ENCODE measurements at regions not wholly inside any gene's neighbourhood (a gene's known extent, or its start where the extent isn't known, plus 50 kb on each side); places are given as distances from the start of the nearest gene placed in this dataset.

GRCh38 chr4:179123084-179123483 is 1680.8 kb upstream of the AGA start:
- Histone ChIP-seq H3K27ac (no peak overlapping the region), H3K4me3 (no peak overlapping the region), H3K4me1 (no peaks in the 10 kb centered on the region), H3K36me3 (ENCODE audit: low read depth, missing control alignments) (no peaks in the 10 kb centered on the region), H3K9me3 (no peaks in the 10 kb centered on the region), H3K27me3 (no peaks in the 10 kb centered on the region)
- TF ChIP-seq CTCF (IDR thresholded peaks at IDR 0.05) (no peak), POLR2A (IDR thresholded peaks at IDR 0.05) (no peak)
- 67 to 83% methylated on average over 2 of the region's 2 CpGs for WGBS, 2 donors
- DNase-seq = no peak
- intact Hi-C loops (cut with DNase I; ENCODE audit: low total_unique reads) = no loop called here

- no peak for DNase-seq
- H3K4me3 ChIP-seq = no peak overlapping the region
- no peak overlapping the region for H3K27ac ChIP-seq
- H3K27me3 ChIP-seq = no peaks in the 10 kb centered on the region
- H3K4me1 ChIP-seq = no peaks in the 10 kb centered on the region
- TF ChIP-seq CTCF (IDR thresholded peaks at IDR 0.05) (no peak), POLR2A (IDR thresholded peaks at IDR 0.05) (no peak)
- H3K9me3 ChIP-seq = no peaks in the 10 kb centered on the region
- no peaks in the 10 kb centered on the region for H3K36me3 ChIP-seq (ENCODE audit: low read depth, missing control alignments)
- WGBS, 2 donors = 70 to 75% methylated on average over 4 of the region's 4 CpGs
- intact Hi-C loops (cut with DNase I; ENCODE audit: low total_unique reads) = no loop called here
Observed at GRCh38 chr4:179124419-179124818, 1682.2 kb upstream of the AGA start.

- H3K9me3 ChIP-seq = no peaks in the 10 kb centered on the region
- no peak overlapping the region for H3K4me3 ChIP-seq
- no peak overlapping the region for H3K27ac ChIP-seq
- TF ChIP-seq POLR2A (IDR thresholded peaks at IDR 0.05) (no peak), CTCF (IDR thresholded peaks at IDR 0.05) (no peak)
- H3K4me1 ChIP-seq = no peaks in the 10 kb centered on the region
- no peaks in the 10 kb centered on the region for H3K27me3 ChIP-seq
- intact Hi-C loops (cut with DNase I; ENCODE audit: low total_unique reads) = no loop called here
- H3K36me3 ChIP-seq (ENCODE audit: low read depth, missing control alignments) = no peaks in the 10 kb centered on the region
- 29 to 31% methylated on average over 1 of the region's 1 CpG for WGBS, 2 donors
- DNase-seq = no peak
Observed at GRCh38 chr4:179124957-179125356, 1682.7 kb upstream of the AGA start.

- Histone ChIP-seq H3K27ac (no peak overlapping the region), H3K9me3 (no peaks in the 10 kb centered on the region), H3K27me3 (no peaks in the 10 kb centered on the region), H3K4me1 (no peaks in the 10 kb centered on the region), H3K36me3 (ENCODE audit: low read depth, missing control alignments) (no peaks in the 10 kb centered on the region), H3K4me3 (no peak overlapping the region)
- no peak for DNase-seq
- 78 to 82% methylated on average over 2 of the region's 2 CpGs for WGBS, 2 donors
- intact Hi-C loops (cut with DNase I; ENCODE audit: low total_unique reads) = no loop called here
- no peak for TF ChIP-seq CTCF (IDR thresholded peaks at IDR 0.05)
- TF ChIP-seq POLR2A (IDR thresholded peaks at IDR 0.05) = no peak
Observed at GRCh38 chr4:179125870-179126269, 1683.6 kb upstream of the AGA start.

GRCh38 chr4:179128299-179128698 is 1686.1 kb upstream of the AGA start:
- intact Hi-C loops (cut with DNase I; ENCODE audit: low total_unique reads) = no loop called here
- TF ChIP-seq CTCF (IDR thresholded peaks at IDR 0.05) (no peak), POLR2A (IDR thresholded peaks at IDR 0.05) (no peak)
- no peak overlapping the region for H3K27ac ChIP-seq
- no peaks in the 10 kb centered on the region for H3K9me3 ChIP-seq
- no peaks in the 10 kb centered on the region for H3K36me3 ChIP-seq (ENCODE audit: low read depth, missing control alignments)
- DNase-seq = no peak
- no peaks in the 10 kb centered on the region for H3K4me1 ChIP-seq
- WGBS, 2 donors = 40 to 41% methylated on average over 4 of the region's 4 CpGs
- H3K4me3 ChIP-seq = no peak overlapping the region
- H3K27me3 ChIP-seq = no peaks in the 10 kb centered on the region
